ENCODE measurements at regions not wholly inside any gene's neighbourhood (a gene's known extent, or its start where the extent isn't known, plus 50 kb on each side); places are given as distances from the start of the nearest gene placed in this dataset.

- in situ Hi-C loops (cut with MboI; ENCODE audit: low sequenced_read_pairs in 4 of 4) = loop anchor here in 3 of 4 donors (10.0 kb wide), 2 partner anchors 742 to 822 kb away; no protein-coding TSS in a partner anchor
- no peak for ATAC-seq
- intact Hi-C loops (cut with DNase I; ENCODE audit: low total_unique reads) = loop anchor here (10.0 kb wide), 2 partner anchors 512 to 602 kb away; partner anchors contain the start of gene PRDM1
These were observed 80.0 kb upstream of the PREP start for GRCh38 chr6:105482921-105483320.

DNA sequence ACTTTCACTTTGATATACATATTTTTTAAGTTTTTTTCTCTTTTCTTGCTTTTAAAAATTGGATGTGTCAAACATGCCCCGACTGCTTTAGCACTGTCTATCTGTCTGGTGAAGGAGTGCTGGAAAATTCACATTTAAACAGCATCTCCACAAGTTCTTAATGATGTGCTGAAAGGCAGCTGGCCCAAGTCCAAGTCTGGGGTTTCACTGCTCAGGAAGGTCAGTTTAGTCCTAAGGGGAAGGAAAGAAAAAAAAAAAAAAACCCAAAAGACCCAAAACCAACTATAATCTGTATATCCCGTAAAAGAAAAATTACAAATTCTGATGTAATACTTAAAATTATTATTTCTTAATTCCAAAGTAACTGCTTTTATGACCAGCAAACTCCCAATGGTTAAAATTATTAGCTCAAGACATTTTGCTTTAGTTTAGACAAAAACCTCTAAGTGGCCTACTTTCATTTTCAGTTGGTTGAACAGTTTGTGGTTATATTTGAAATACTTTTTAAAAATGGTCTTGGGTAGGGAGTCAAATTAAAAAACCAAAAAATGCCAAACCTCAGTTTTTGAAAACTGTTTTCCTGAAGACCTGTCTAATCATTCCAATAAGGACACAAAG is 79.5 kb upstream of the PREP start:
- H3K9me3 ChIP-seq = no peaks in the 10 kb centered on the region
- no peak for ATAC-seq
- H3K4me3 ChIP-seq = no peak overlapping the region
- intact Hi-C loops (cut with DNase I; ENCODE audit: low total_unique reads) = loop anchor here (10.0 kb wide), 2 partner anchors 512 to 602 kb away; partner anchors contain the start of gene PRDM1
- TF ChIP-seq, protein P1, sequence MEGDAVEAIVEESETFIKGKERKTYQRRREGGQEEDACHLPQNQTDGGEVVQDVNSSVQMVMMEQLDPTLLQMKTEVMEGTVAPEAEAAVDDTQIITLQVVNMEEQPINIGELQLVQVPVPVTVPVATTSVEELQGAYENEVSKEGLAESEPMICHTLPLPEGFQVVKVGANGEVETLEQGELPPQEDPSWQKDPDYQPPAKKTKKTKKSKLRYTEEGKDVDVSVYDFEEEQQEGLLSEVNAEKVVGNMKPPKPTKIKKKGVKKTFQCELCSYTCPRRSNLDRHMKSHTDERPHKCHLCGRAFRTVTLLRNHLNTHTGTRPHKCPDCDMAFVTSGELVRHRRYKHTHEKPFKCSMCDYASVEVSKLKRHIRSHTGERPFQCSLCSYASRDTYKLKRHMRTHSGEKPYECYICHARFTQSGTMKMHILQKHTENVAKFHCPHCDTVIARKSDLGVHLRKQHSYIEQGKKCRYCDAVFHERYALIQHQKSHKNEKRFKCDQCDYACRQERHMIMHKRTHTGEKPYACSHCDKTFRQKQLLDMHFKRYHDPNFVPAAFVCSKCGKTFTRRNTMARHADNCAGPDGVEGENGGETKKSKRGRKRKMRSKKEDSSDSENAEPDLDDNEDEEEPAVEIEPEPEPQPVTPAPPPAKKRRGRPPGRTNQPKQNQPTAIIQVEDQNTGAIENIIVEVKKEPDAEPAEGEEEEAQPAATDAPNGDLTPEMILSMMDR (IDR thresholded peaks at IDR 0.05 in 4 of 5, conservative IDR thresholded peaks at IDR 0.05 in 1 of 5) = no peak
- no peak for TF ChIP-seq POLR2A (IDR thresholded peaks at IDR 0.05)
- no peaks in the 10 kb centered on the region for H3K36me3 ChIP-seq
- in situ Hi-C loops (cut with MboI; ENCODE audit: low sequenced_read_pairs in 4 of 4) = loop anchor here in 3 of 4 donors (10.0 kb wide), 2 partner anchors 742 to 822 kb away; no protein-coding TSS in a partner anchor
- no peaks in the 10 kb centered on the region for H3K4me1 ChIP-seq
- peak in 1 of 2 donors; percentile 14 for DNase-seq
- no peaks in the 10 kb centered on the region for H3K27me3 ChIP-seq
- no peak overlapping the region for H3K27ac ChIP-seq

More at GRCh38 chr6:105482921-105483320, 80.0 kb upstream of the PREP start:
- no peaks in the 10 kb centered on the region for H3K36me3 ChIP-seq
- no peak overlapping the region for H3K27ac ChIP-seq
- DNase-seq = no peak
- H3K4me1 ChIP-seq = no peaks in the 10 kb centered on the region
- TF ChIP-seq POLR2A (IDR thresholded peaks at IDR 0.05) = no peak
- TF ChIP-seq, protein P1 (IDR thresholded peaks at IDR 0.05 in 4 of 5, conservative IDR thresholded peaks at IDR 0.05 in 1 of 5) = no peak
- H3K9me3 ChIP-seq = no peaks in the 10 kb centered on the region
- no peak overlapping the region for H3K4me3 ChIP-seq
- no peaks in the 10 kb centered on the region for H3K27me3 ChIP-seq

DNA sequence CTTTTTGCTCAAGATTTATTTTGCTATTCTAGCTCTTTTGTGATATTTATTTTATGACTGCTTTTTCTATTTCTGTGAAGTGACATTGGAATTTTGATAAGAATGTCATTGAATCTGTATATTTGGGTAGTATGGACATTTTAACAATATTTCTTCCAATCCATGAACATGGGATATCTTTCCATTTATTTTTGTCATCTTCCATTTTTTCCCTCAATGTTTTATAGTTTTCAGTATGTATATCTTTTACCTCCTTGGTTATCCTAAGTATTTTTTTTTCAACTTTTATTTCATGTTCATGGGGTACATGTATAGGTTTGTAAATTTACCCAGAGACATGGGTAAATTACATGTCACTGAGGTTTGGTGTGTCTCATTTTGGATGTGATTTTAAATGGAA is 74.1 kb upstream of the PREP start:
- no peak for DNase-seq
- H3K4me3 ChIP-seq = no peak overlapping the region
- no peak for ATAC-seq
- no peaks in the 10 kb centered on the region for H3K36me3 ChIP-seq
- peaks cover 0 to 10% (median 0%) of the 10 kb centered on the region in 3 donors for H3K27me3 ChIP-seq
- no peak overlapping the region for H3K27ac ChIP-seq
- no peak for TF ChIP-seq POLR2A (IDR thresholded peaks at IDR 0.05)
- TF ChIP-seq, protein P1 (IDR thresholded peaks at IDR 0.05 in 4 of 5, conservative IDR thresholded peaks at IDR 0.05 in 1 of 5) = no peak
- intact Hi-C loops (cut with DNase I; ENCODE audit: low total_unique reads) (no loop called here), in situ Hi-C loops (cut with MboI; ENCODE audit: low sequenced_read_pairs in 4 of 4) (no loop called here)
- H3K9me3 ChIP-seq = no peaks in the 10 kb centered on the region
- H3K4me1 ChIP-seq = no peaks in the 10 kb centered on the region

DNA sequence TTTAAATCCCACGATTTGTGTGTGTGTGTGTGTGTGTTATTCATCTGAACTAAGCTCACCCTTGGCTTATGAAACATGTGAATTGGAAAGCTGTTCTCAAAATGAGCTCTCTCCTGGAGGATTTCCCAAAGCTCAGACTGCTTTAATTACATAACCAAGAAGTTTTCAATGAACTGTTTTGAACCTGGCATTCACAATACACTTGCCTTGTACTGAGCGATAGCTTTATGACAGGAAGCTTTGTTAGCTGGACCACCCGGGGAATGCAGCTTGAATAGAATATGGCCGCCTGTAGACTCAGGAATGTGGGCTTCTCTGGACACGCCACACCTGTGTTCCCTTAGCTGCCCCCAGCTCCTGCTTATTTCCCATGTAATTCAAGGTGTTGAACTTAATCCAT is 71.4 kb upstream of the PREP start:
- no peak overlapping the region for H3K4me3 ChIP-seq
- H3K27me3 ChIP-seq = peaks cover 0 to 10% (median 0%) of the 10 kb centered on the region in 3 donors
- H3K27ac ChIP-seq = no peak overlapping the region
- ATAC-seq (no peak), DNase-seq (no peak)
- no peaks in the 10 kb centered on the region for H3K36me3 ChIP-seq
- in situ Hi-C loops (cut with MboI; ENCODE audit: low sequenced_read_pairs in 4 of 4) = no loop called here
- no peaks in the 10 kb centered on the region for H3K4me1 ChIP-seq
- H3K9me3 ChIP-seq = no peaks in the 10 kb centered on the region
- intact Hi-C loops (cut with DNase I; ENCODE audit: low total_unique reads) = no loop called here
- TF ChIP-seq, protein P1 (IDR thresholded peaks at IDR 0.05 in 4 of 5, conservative IDR thresholded peaks at IDR 0.05 in 1 of 5) = no peak
- no peak for TF ChIP-seq POLR2A (IDR thresholded peaks at IDR 0.05)

Measured in gastrocnemius medialis (tissue), 4 donors.